ENCODE measurements at regions not wholly inside any gene's neighbourhood (a gene's known extent, or its start where the extent isn't known, plus 50 kb on each side); places are given as distances from the start of the nearest gene placed in this dataset.
A peak's percentile ranks its signal among the peaks of the same experiment; 100 is the strongest.

GRCh38 chr5:106974272-106974671 lies 696.5 kb downstream of the EFNA5 start:
- Histone ChIP-seq H2AFZ (ENCODE audit: low read length, unreplicated experiment) (peak overlapping the region; percentile 18), H3K79me2 (ENCODE audit: control insufficient read depth, insufficient read depth, low read length, unreplicated experiment) (no peaks in the 10 kb centered on the region), H3K27me3 (ENCODE audit: insufficient read depth, low read length) (no peaks in the 10 kb centered on the region), H3K36me3 (ENCODE audit: insufficient read depth, low read length) (no peaks in the 10 kb centered on the region), H3K27ac (ENCODE audit: low read depth, low read length) (no peak overlapping the region), H3K4me3 (ENCODE audit: low read depth, low read length) (no peak overlapping the region), H3K4me1 (ENCODE audit: control insufficient read depth, insufficient read depth, low read length, unreplicated experiment) (no peaks in the 10 kb centered on the region)

- no peak overlapping the region for H3K4me3 ChIP-seq (ENCODE audit: low read depth, low read length)
- peaks cover 9% of the 10 kb centered on the region for H3K4me1 ChIP-seq (ENCODE audit: control insufficient read depth, insufficient read depth, low read length, unreplicated experiment)
- no peaks in the 10 kb centered on the region for H3K36me3 ChIP-seq (ENCODE audit: insufficient read depth, low read length)
- no peak overlapping the region for H3K27ac ChIP-seq (ENCODE audit: low read depth, low read length)
- no peaks in the 10 kb centered on the region for H3K27me3 ChIP-seq (ENCODE audit: insufficient read depth, low read length)
- H2AFZ ChIP-seq (ENCODE audit: low read length, unreplicated experiment), result no peak overlapping the region
- H3K79me2 ChIP-seq (ENCODE audit: control insufficient read depth, insufficient read depth, low read length, unreplicated experiment), result no peaks in the 10 kb centered on the region
Measured at GRCh38 chr5:106966686-106967315, 703.9 kb downstream of the EFNA5 start.

- no peak overlapping the region for H3K4me3 ChIP-seq (ENCODE audit: low read depth, low read length)
- H3K27ac ChIP-seq (ENCODE audit: low read depth, low read length), result no peak overlapping the region
- H3K27me3 ChIP-seq (ENCODE audit: insufficient read depth, low read length), result no peaks in the 10 kb centered on the region
- H2AFZ ChIP-seq (ENCODE audit: low read length, unreplicated experiment), result no peak overlapping the region
- H3K4me1 ChIP-seq (ENCODE audit: control insufficient read depth, insufficient read depth, low read length, unreplicated experiment), result peaks cover 9% of the 10 kb centered on the region
- no peaks in the 10 kb centered on the region for H3K79me2 ChIP-seq (ENCODE audit: control insufficient read depth, insufficient read depth, low read length, unreplicated experiment)
- no peaks in the 10 kb centered on the region for H3K36me3 ChIP-seq (ENCODE audit: insufficient read depth, low read length)
Measured at GRCh38 chr5:106964132-106964531, 706.6 kb downstream of the EFNA5 start.

GRCh38 chr5:106963630-106964029 lies 707.1 kb downstream of the EFNA5 start:
- H3K27ac ChIP-seq (ENCODE audit: low read depth, low read length), result no peak overlapping the region
- H3K4me3 ChIP-seq (ENCODE audit: low read depth, low read length), result no peak overlapping the region
- H3K79me2 ChIP-seq (ENCODE audit: control insufficient read depth, insufficient read depth, low read length, unreplicated experiment), result no peaks in the 10 kb centered on the region
- no peaks in the 10 kb centered on the region for H3K27me3 ChIP-seq (ENCODE audit: insufficient read depth, low read length)
- peaks cover 9% of the 10 kb centered on the region for H3K4me1 ChIP-seq (ENCODE audit: control insufficient read depth, insufficient read depth, low read length, unreplicated experiment)
- no peaks in the 10 kb centered on the region for H3K36me3 ChIP-seq (ENCODE audit: insufficient read depth, low read length)
- H2AFZ ChIP-seq (ENCODE audit: low read length, unreplicated experiment), result no peak overlapping the region

GRCh38 chr5:106962464-106963230 lies 708.1 kb downstream of the EFNA5 start:
- H3K36me3 ChIP-seq (ENCODE audit: insufficient read depth, low read length), result no peaks in the 10 kb centered on the region

GRCh38 chr5:106959387-106959786 lies 711.4 kb downstream of the EFNA5 start:
- Histone ChIP-seq H3K4me3 (ENCODE audit: low read depth, low read length) (no peak overlapping the region), H2AFZ (ENCODE audit: low read length, unreplicated experiment) (no peak overlapping the region), H3K4me1 (ENCODE audit: control insufficient read depth, insufficient read depth, low read length, unreplicated experiment) (peaks cover 7% of the 10 kb centered on the region), H3K27ac (ENCODE audit: low read depth, low read length) (no peak overlapping the region), H3K36me3 (ENCODE audit: insufficient read depth, low read length) (no peaks in the 10 kb centered on the region), H3K27me3 (ENCODE audit: insufficient read depth, low read length) (no peaks in the 10 kb centered on the region), H3K79me2 (ENCODE audit: control insufficient read depth, insufficient read depth, low read length, unreplicated experiment) (no peaks in the 10 kb centered on the region)

More at GRCh38 chr5:106962464-106963230, 708.1 kb downstream of the EFNA5 start:
- Histone ChIP-seq H3K4me3 (ENCODE audit: low read depth, low read length) (no peak overlapping the region), H3K27me3 (ENCODE audit: insufficient read depth, low read length) (no peaks in the 10 kb centered on the region), H3K4me1 (ENCODE audit: control insufficient read depth, insufficient read depth, low read length, unreplicated experiment) (peaks cover 9% of the 10 kb centered on the region), H2AFZ (ENCODE audit: low read length, unreplicated experiment) (no peak overlapping the region), H3K27ac (ENCODE audit: low read depth, low read length) (no peak overlapping the region), H3K79me2 (ENCODE audit: control insufficient read depth, insufficient read depth, low read length, unreplicated experiment) (no peaks in the 10 kb centered on the region)

- no peak overlapping the region for H2AFZ ChIP-seq (ENCODE audit: low read length, unreplicated experiment)
- H3K4me3 ChIP-seq (ENCODE audit: low read depth, low read length), result no peak overlapping the region
- no peaks in the 10 kb centered on the region for H3K36me3 ChIP-seq (ENCODE audit: insufficient read depth, low read length)
- no peaks in the 10 kb centered on the region for H3K79me2 ChIP-seq (ENCODE audit: control insufficient read depth, insufficient read depth, low read length, unreplicated experiment)
- no peaks in the 10 kb centered on the region for H3K4me1 ChIP-seq (ENCODE audit: control insufficient read depth, insufficient read depth, low read length, unreplicated experiment)
- H3K27ac ChIP-seq (ENCODE audit: low read depth, low read length), result no peak overlapping the region
- no peaks in the 10 kb centered on the region for H3K27me3 ChIP-seq (ENCODE audit: insufficient read depth, low read length)
Measured at GRCh38 chr5:106957336-106957735, 713.4 kb downstream of the EFNA5 start.

GRCh38 chr5:106956886-106957285 lies 713.9 kb downstream of the EFNA5 start:
- no peaks in the 10 kb centered on the region for H3K27me3 ChIP-seq (ENCODE audit: insufficient read depth, low read length)
- H3K36me3 ChIP-seq (ENCODE audit: insufficient read depth, low read length), result no peaks in the 10 kb centered on the region
- H3K79me2 ChIP-seq (ENCODE audit: control insufficient read depth, insufficient read depth, low read length, unreplicated experiment), result no peaks in the 10 kb centered on the region
- H3K4me1 ChIP-seq (ENCODE audit: control insufficient read depth, insufficient read depth, low read length, unreplicated experiment), result no peaks in the 10 kb centered on the region
- H3K27ac ChIP-seq (ENCODE audit: low read depth, low read length), result no peak overlapping the region
- H2AFZ ChIP-seq (ENCODE audit: low read length, unreplicated experiment), result no peak overlapping the region
- no peak overlapping the region for H3K4me3 ChIP-seq (ENCODE audit: low read depth, low read length)

- H3K4me1 ChIP-seq (ENCODE audit: control insufficient read depth, insufficient read depth, low read length, unreplicated experiment), result no peaks in the 10 kb centered on the region
- no peaks in the 10 kb centered on the region for H3K36me3 ChIP-seq (ENCODE audit: insufficient read depth, low read length)
- no peak overlapping the region for H2AFZ ChIP-seq (ENCODE audit: low read length, unreplicated experiment)
- no peak overlapping the region for H3K27ac ChIP-seq (ENCODE audit: low read depth, low read length)
- no peaks in the 10 kb centered on the region for H3K27me3 ChIP-seq (ENCODE audit: insufficient read depth, low read length)
- H3K4me3 ChIP-seq (ENCODE audit: low read depth, low read length), result no peak overlapping the region
- no peaks in the 10 kb centered on the region for H3K79me2 ChIP-seq (ENCODE audit: control insufficient read depth, insufficient read depth, low read length, unreplicated experiment)
Measured at GRCh38 chr5:106956187-106956586, 714.5 kb downstream of the EFNA5 start.

- Histone ChIP-seq H3K4me1 (ENCODE audit: control insufficient read depth, insufficient read depth, low read length, unreplicated experiment) (no peaks in the 10 kb centered on the region), H3K36me3 (ENCODE audit: insufficient read depth, low read length) (no peaks in the 10 kb centered on the region), H2AFZ (ENCODE audit: low read length, unreplicated experiment) (no peak overlapping the region), H3K27ac (ENCODE audit: low read depth, low read length) (no peak overlapping the region), H3K79me2 (ENCODE audit: control insufficient read depth, insufficient read depth, low read length, unreplicated experiment) (no peaks in the 10 kb centered on the region), H3K4me3 (ENCODE audit: low read depth, low read length) (no peak overlapping the region), H3K27me3 (ENCODE audit: insufficient read depth, low read length) (no peaks in the 10 kb centered on the region)
Measured at GRCh38 chr5:106940986-106941385, 729.8 kb downstream of the EFNA5 start.

GRCh38 chr5:106940301-106940846 lies 730.4 kb downstream of the EFNA5 start:
- H3K4me3 ChIP-seq (ENCODE audit: low read depth, low read length), result no peak overlapping the region
- H3K4me1 ChIP-seq (ENCODE audit: control insufficient read depth, insufficient read depth, low read length, unreplicated experiment), result no peaks in the 10 kb centered on the region
- no peak overlapping the region for H2AFZ ChIP-seq (ENCODE audit: low read length, unreplicated experiment)
- no peaks in the 10 kb centered on the region for H3K36me3 ChIP-seq (ENCODE audit: insufficient read depth, low read length)
- no peaks in the 10 kb centered on the region for H3K27me3 ChIP-seq (ENCODE audit: insufficient read depth, low read length)
- no peaks in the 10 kb centered on the region for H3K79me2 ChIP-seq (ENCODE audit: control insufficient read depth, insufficient read depth, low read length, unreplicated experiment)
- H3K27ac ChIP-seq (ENCODE audit: low read depth, low read length), result no peak overlapping the region

Data from ACC112 (cell line).